Muscle of leg (tissue), 3 donors: ENCODE measurements at regions not wholly inside any gene's neighbourhood (a gene's known extent, or its start where the extent isn't known, plus 50 kb on each side); places are given as distances from the start of the nearest gene placed in this dataset.
A peak's percentile ranks its signal among the peaks of the same experiment; 100 is the strongest.

Source experiments
- DNase-seq: peaks from one replicate; pipeline ENCODE4 v3.0.0; 2013
- H3K27ac ChIP-seq: one replicate; pipeline ENCODE4 v1.5.1; 2013; ENCODE audit warnings: mild to moderate bottlenecking, low read length, control low read depth
- H3K27me3 ChIP-seq: one replicate; pipeline ENCODE4 v1.6.1; 2013; ENCODE audit warnings: low read length; ENCODE audit not compliant: control insufficient read depth, insufficient read depth
- H3K36me3 ChIP-seq: one replicate; pipeline ENCODE4 v1.6.1; 2013; ENCODE audit warnings: low read length; ENCODE audit not compliant: control insufficient read depth, insufficient read depth
- H3K4me1 ChIP-seq: one replicate; pipeline ENCODE4 v1.6.1; 2013; ENCODE audit warnings: low read length; ENCODE audit not compliant: control insufficient read depth, insufficient read depth
- H3K4me3 ChIP-seq: one replicate; pipeline ENCODE4 v1.5.1; 2013; ENCODE audit warnings: low read length, control low read depth
- H3K9me3 ChIP-seq: replicated peaks from 2 replicates; pipeline ENCODE4 v1.6.1; 2013; ENCODE audit warnings: low read depth, low read length; ENCODE audit not compliant: control insufficient read depth
- WGBS: methylation state at CpG from one replicate; pipeline ENCODE4 v1.1.5; 2013; ENCODE audit warnings: missing lambda C conversion rate; ENCODE audit not compliant: insufficient coverage; 5-methylcytosine and 5-hydroxymethylcytosine counted together

GRCh38 chr1:196091397-196092135 lies 516.7 kb downstream of the KCNT2 start:
- Histone ChIP-seq H3K36me3 (no peaks in the 10 kb centered on the region), H3K27me3 (no peaks in the 10 kb centered on the region), H3K4me3 (no peak overlapping the region), H3K4me1 (no peaks in the 10 kb centered on the region), H3K27ac (no peak overlapping the region), H3K9me3 (no peaks in the 10 kb centered on the region)
- WGBS: no CpG with 5 or more reads among the region's 8 CpGs
- no peak for DNase-seq

GRCh38 chr1:196090226-196090625 lies 518.0 kb downstream of the KCNT2 start:
- Histone ChIP-seq H3K27ac (no peak overlapping the region), H3K4me1 (no peaks in the 10 kb centered on the region), H3K27me3 (no peaks in the 10 kb centered on the region), H3K9me3 (no peaks in the 10 kb centered on the region), H3K4me3 (no peak overlapping the region), H3K36me3 (no peaks in the 10 kb centered on the region)
- no CpG with 5 or more reads among the region's 3 CpGs for WGBS
- no peak for DNase-seq

- H3K4me1 ChIP-seq: no peaks in the 10 kb centered on the region
- H3K4me3 ChIP-seq: no peak overlapping the region
- H3K27me3 ChIP-seq: no peaks in the 10 kb centered on the region
- H3K9me3 ChIP-seq: no peaks in the 10 kb centered on the region
- WGBS: 40% methylated on average over 1 of the region's 10 CpGs
- no peaks in the 10 kb centered on the region for H3K36me3 ChIP-seq
- no peak overlapping the region for H3K27ac ChIP-seq
- DNase-seq: no peak
Observed at GRCh38 chr1:196088541-196088940, 519.7 kb downstream of the KCNT2 start.

- no peaks in the 10 kb centered on the region for H3K4me1 ChIP-seq
Observed at GRCh38 chr1:196078691-196079090, 529.5 kb downstream of the KCNT2 start.

GRCh38 chr1:196075621-196076020 lies 532.6 kb downstream of the KCNT2 start:
- H3K9me3 ChIP-seq: no peaks in the 10 kb centered on the region
- WGBS: no CpG with 5 or more reads among the region's 1 CpG
- H3K36me3 ChIP-seq: no peaks in the 10 kb centered on the region
- H3K4me3 ChIP-seq: no peak overlapping the region
- no peak overlapping the region for H3K27ac ChIP-seq
- H3K4me1 ChIP-seq: no peaks in the 10 kb centered on the region
- no peaks in the 10 kb centered on the region for H3K27me3 ChIP-seq
- no peak for DNase-seq

More at GRCh38 chr1:196078691-196079090, 529.5 kb downstream of the KCNT2 start:
- no peak overlapping the region for H3K4me3 ChIP-seq
- no peaks in the 10 kb centered on the region for H3K36me3 ChIP-seq
- H3K9me3 ChIP-seq: no peaks in the 10 kb centered on the region
- H3K27ac ChIP-seq: no peak overlapping the region
- no peaks in the 10 kb centered on the region for H3K27me3 ChIP-seq
- no CpG with 5 or more reads among the region's 3 CpGs for WGBS
- DNase-seq: no peak

GRCh38 chr1:196074182-196074581 lies 534.1 kb downstream of the KCNT2 start:
- H3K4me3 ChIP-seq: no peak overlapping the region
- H3K27ac ChIP-seq: no peak overlapping the region
- H3K4me1 ChIP-seq: no peaks in the 10 kb centered on the region
- no peak for DNase-seq
- H3K36me3 ChIP-seq: no peaks in the 10 kb centered on the region
- no peaks in the 10 kb centered on the region for H3K9me3 ChIP-seq
- no peaks in the 10 kb centered on the region for H3K27me3 ChIP-seq

GRCh38 chr1:196071447-196071846 lies 536.8 kb downstream of the KCNT2 start:
- Histone ChIP-seq H3K36me3 (no peaks in the 10 kb centered on the region), H3K9me3 (no peaks in the 10 kb centered on the region), H3K4me1 (no peaks in the 10 kb centered on the region), H3K27me3 (no peaks in the 10 kb centered on the region), H3K27ac (no peak overlapping the region), H3K4me3 (no peak overlapping the region)
- WGBS: no CpG with 5 or more reads among the region's 1 CpG
- DNase-seq: peak; percentile 3

- no CpG with 5 or more reads among the region's 2 CpGs for WGBS
- Histone ChIP-seq H3K9me3 (no peaks in the 10 kb centered on the region), H3K36me3 (no peaks in the 10 kb centered on the region)
Observed at GRCh38 chr1:196070940-196071339, 537.3 kb downstream of the KCNT2 start.

GRCh38 chr1:196063952-196064351 lies 544.3 kb downstream of the KCNT2 start:
- no peak overlapping the region for H3K27ac ChIP-seq
- 40% methylated on average over 1 of the region's 2 CpGs for WGBS
- H3K9me3 ChIP-seq: no peaks in the 10 kb centered on the region
- no peaks in the 10 kb centered on the region for H3K4me1 ChIP-seq
- no peaks in the 10 kb centered on the region for H3K27me3 ChIP-seq
- DNase-seq: no peak
- H3K4me3 ChIP-seq: no peak overlapping the region
- H3K36me3 ChIP-seq: no peaks in the 10 kb centered on the region

More at GRCh38 chr1:196070940-196071339, 537.3 kb downstream of the KCNT2 start:
- peak; percentile 35 for DNase-seq
- H3K4me1 ChIP-seq: no peaks in the 10 kb centered on the region
- no peaks in the 10 kb centered on the region for H3K27me3 ChIP-seq
- H3K27ac ChIP-seq: no peak overlapping the region
- no peak overlapping the region for H3K4me3 ChIP-seq

- no peak for DNase-seq
- no CpG with 5 or more reads among the region's 3 CpGs for WGBS
Observed at GRCh38 chr1:196063294-196063693, 544.9 kb downstream of the KCNT2 start.

GRCh38 chr1:196060539-196060938 lies 547.7 kb downstream of the KCNT2 start:
- DNase-seq: no peak
- no peaks in the 10 kb centered on the region for H3K4me1 ChIP-seq
- no peak overlapping the region for H3K27ac ChIP-seq
- no peaks in the 10 kb centered on the region for H3K27me3 ChIP-seq
- H3K9me3 ChIP-seq: no peaks in the 10 kb centered on the region
- no peaks in the 10 kb centered on the region for H3K36me3 ChIP-seq
- no peak overlapping the region for H3K4me3 ChIP-seq

More at GRCh38 chr1:196063294-196063693, 544.9 kb downstream of the KCNT2 start:
- no peaks in the 10 kb centered on the region for H3K36me3 ChIP-seq
- no peak overlapping the region for H3K4me3 ChIP-seq
- H3K27me3 ChIP-seq: no peaks in the 10 kb centered on the region
- no peaks in the 10 kb centered on the region for H3K4me1 ChIP-seq
- no peaks in the 10 kb centered on the region for H3K9me3 ChIP-seq
- no peak overlapping the region for H3K27ac ChIP-seq
